ENCODE measurements at regions not wholly inside any gene's neighbourhood (a gene's known extent, or its start where the extent isn't known, plus 50 kb on each side); places are given as distances from the start of the nearest gene placed in this dataset.

DNA sequence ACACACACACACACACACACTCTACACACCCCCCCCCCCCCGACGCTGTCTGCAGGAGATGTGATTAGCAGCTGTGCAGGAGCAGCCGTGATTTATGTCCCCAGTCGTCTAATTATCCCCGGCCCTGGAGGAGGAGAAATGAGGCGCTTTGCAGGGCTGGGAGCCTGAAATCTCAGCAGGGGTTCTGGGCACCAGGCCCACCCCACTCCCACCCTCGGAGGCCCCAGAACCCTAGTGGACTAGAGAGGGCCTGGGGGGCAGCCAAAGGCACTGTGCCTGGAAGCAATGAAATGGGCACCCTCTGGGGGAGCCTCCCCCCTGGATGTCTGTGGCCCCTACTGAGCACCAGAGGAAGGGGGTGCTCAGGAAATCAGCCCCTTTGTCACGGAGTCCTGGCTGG is 134.2 kb upstream of the CIBAR2 start:
- TF ChIP-seq, protein P1, sequence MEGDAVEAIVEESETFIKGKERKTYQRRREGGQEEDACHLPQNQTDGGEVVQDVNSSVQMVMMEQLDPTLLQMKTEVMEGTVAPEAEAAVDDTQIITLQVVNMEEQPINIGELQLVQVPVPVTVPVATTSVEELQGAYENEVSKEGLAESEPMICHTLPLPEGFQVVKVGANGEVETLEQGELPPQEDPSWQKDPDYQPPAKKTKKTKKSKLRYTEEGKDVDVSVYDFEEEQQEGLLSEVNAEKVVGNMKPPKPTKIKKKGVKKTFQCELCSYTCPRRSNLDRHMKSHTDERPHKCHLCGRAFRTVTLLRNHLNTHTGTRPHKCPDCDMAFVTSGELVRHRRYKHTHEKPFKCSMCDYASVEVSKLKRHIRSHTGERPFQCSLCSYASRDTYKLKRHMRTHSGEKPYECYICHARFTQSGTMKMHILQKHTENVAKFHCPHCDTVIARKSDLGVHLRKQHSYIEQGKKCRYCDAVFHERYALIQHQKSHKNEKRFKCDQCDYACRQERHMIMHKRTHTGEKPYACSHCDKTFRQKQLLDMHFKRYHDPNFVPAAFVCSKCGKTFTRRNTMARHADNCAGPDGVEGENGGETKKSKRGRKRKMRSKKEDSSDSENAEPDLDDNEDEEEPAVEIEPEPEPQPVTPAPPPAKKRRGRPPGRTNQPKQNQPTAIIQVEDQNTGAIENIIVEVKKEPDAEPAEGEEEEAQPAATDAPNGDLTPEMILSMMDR (IDR thresholded peaks at IDR 0.05), result no peak
- TF ChIP-seq POLR2A (IDR thresholded peaks at IDR 0.05), result no peak
